Right lobe of liver (tissue), 4 donors: ENCODE measurements at regions not wholly inside any gene's neighbourhood (a gene's known extent, or its start where the extent isn't known, plus 50 kb on each side); places are given as distances from the start of the nearest gene placed in this dataset.

Source experiments
- POLR2A ChIP-seq: fragments of 450-650 bp; IDR thresholded peaks from one replicate; pipeline ENCODE4 v1.6.1; 2017; ENCODE audit warnings: antibody characterized with exemption, mild to moderate bottlenecking
- TF ChIP-seq, protein P1 (sequence below), 4 donors: fragments of 200-600 bp in 3 of 4; fragments of 450-650 bp in 1 of 4; IDR thresholded peaks; one replicate each; pipeline versions ENCODE4 v1.5.1 to v1.8.0; 2016 to 2022; ENCODE audit warnings: antibody characterized with exemption in 4 of 4, mild to moderate bottlenecking in 2 of 4
- donor health status: DM: no; HTN: no; CAD: no.
- donor health status: DM: no; HTN: no; CAD: no.
- donor health status: DM: no; HTN: yes; CAD: no.

DNA sequence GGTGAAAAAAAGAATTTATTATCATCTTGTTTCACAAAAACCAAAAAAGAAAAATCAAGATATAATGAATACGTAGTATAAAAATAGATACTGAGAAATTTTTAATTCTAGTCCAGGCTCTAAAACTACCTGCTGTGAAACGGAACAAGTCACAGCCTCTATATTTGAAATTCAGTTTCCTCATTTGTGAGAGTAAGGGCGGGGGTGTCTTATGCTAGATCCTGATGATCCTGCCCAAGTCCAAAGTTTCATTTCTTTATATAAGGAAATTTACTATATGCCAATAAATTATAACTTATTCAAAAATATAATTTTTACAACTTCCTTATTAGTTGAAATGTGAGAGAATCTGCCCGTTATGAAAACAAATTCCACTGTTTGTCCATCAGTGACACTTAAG lies 385.7 kb downstream of the CGGBP1 start:
- TF ChIP-seq, protein P1, sequence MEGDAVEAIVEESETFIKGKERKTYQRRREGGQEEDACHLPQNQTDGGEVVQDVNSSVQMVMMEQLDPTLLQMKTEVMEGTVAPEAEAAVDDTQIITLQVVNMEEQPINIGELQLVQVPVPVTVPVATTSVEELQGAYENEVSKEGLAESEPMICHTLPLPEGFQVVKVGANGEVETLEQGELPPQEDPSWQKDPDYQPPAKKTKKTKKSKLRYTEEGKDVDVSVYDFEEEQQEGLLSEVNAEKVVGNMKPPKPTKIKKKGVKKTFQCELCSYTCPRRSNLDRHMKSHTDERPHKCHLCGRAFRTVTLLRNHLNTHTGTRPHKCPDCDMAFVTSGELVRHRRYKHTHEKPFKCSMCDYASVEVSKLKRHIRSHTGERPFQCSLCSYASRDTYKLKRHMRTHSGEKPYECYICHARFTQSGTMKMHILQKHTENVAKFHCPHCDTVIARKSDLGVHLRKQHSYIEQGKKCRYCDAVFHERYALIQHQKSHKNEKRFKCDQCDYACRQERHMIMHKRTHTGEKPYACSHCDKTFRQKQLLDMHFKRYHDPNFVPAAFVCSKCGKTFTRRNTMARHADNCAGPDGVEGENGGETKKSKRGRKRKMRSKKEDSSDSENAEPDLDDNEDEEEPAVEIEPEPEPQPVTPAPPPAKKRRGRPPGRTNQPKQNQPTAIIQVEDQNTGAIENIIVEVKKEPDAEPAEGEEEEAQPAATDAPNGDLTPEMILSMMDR (IDR thresholded peaks at IDR 0.05) = no peak
- no peak for TF ChIP-seq POLR2A
